Astrocyte (in vitro differentiated cells and primary cell): ENCODE measurements at regions not wholly inside any gene's neighbourhood (a gene's known extent, or its start where the extent isn't known, plus 50 kb on each side); places are given as distances from the start of the nearest gene placed in this dataset.

Source experiments
- DNase-seq: peaks from one replicate; pipeline ENCODE4 v3.0.0-alpha.2; 2010; ENCODE audit warnings: low read depth
- FAIRE-seq: peaks from 2 replicates; lab custom pipeline; 2011; peaks lifted over from hg19 to GRCh38; lab: Jason Lieb, UNC
- H2AFZ ChIP-seq: 2 replicates; pipeline ENCODE4 v1.6.0; 2012; ENCODE audit warnings: low read depth, low read length, inconsistent platforms
- H3K27ac ChIP-seq: 2 replicates; pipeline ENCODE4 v1.5.1; 2011; ENCODE audit warnings: low read depth, low read length, inconsistent platforms
- H3K27me3 ChIP-seq: 2 replicates; pipeline ENCODE4 v1.6.0; 2011; ENCODE audit warnings: low read length, inconsistent platforms; ENCODE audit not compliant: insufficient read depth
- H3K36me3 ChIP-seq: 2 replicates; pipeline ENCODE4 v1.5.1; 2011; ENCODE audit warnings: low read length, inconsistent platforms; ENCODE audit not compliant: insufficient read depth
- H3K4me1 ChIP-seq: 2 replicates; pipeline ENCODE4 v1.5.1; 2011; ENCODE audit warnings: low read length, inconsistent platforms; ENCODE audit not compliant: insufficient read depth
- H3K4me2 ChIP-seq: 2 replicates; pipeline ENCODE4 v1.6.0; 2012; ENCODE audit warnings: low read length, inconsistent platforms
- H3K4me3 ChIP-seq: 2 replicates; pipeline ENCODE4 v1.5.1; 2011; ENCODE audit warnings: low read depth, mild to moderate bottlenecking, low read length, inconsistent platforms; ENCODE audit not compliant: insufficient read depth
- H3K79me2 ChIP-seq: 2 replicates; pipeline ENCODE4 v1.6.0; 2012; ENCODE audit warnings: mild to moderate bottlenecking, low read length, inconsistent platforms; ENCODE audit not compliant: insufficient read depth
- H3K9ac ChIP-seq: 2 replicates; pipeline ENCODE4 v1.6.0; 2012; ENCODE audit warnings: mild to moderate bottlenecking, low read length, inconsistent platforms
- H3K9me3 ChIP-seq: 2 replicates; pipeline ENCODE4 v1.5.1; 2012; ENCODE audit warnings: low read depth, mild to moderate bottlenecking, low read length, inconsistent platforms; ENCODE audit not compliant: insufficient read depth
- H4K20me1 ChIP-seq: 2 replicates; pipeline ENCODE4 v1.6.0; 2012; ENCODE audit warnings: low read length, inconsistent platforms; ENCODE audit not compliant: insufficient read depth
- H3K27ac Mint-ChIP-seq: one replicate; pipeline ENCODE4 v1.8.0; 2021; ENCODE audit warnings: mild to moderate bottlenecking, mixed read lengths; ENCODE audit not compliant: unreplicated experiment
- H3K27me3 Mint-ChIP-seq: one replicate; pipeline ENCODE4 v1.8.0; 2021; ENCODE audit warnings: low read depth, mixed read lengths; ENCODE audit not compliant: unreplicated experiment
- H3K36me3 Mint-ChIP-seq: one replicate; pipeline ENCODE4 v1.8.0; 2021; ENCODE audit warnings: low read depth, mixed read lengths; ENCODE audit not compliant: unreplicated experiment
- H3K4me1 Mint-ChIP-seq: one replicate; pipeline ENCODE4 v1.8.0; 2021; ENCODE audit warnings: low read depth, mixed read lengths; ENCODE audit not compliant: unreplicated experiment
- H3K4me3 Mint-ChIP-seq: one replicate; pipeline ENCODE4 v1.8.0; 2021; ENCODE audit warnings: mild to moderate bottlenecking, moderate library complexity, mixed read lengths; ENCODE audit not compliant: unreplicated experiment
- H3K9me3 Mint-ChIP-seq: one replicate; pipeline ENCODE4 v1.8.0; 2021; ENCODE audit warnings: mild to moderate bottlenecking, mixed read lengths; ENCODE audit not compliant: unreplicated experiment
- EZH2 ChIP-seq: IDR thresholded peaks from 2 replicates; pipeline ENCODE4 v1.6.1; 2012; ENCODE audit warnings: mild to moderate bottlenecking, low read length, inconsistent platforms; ENCODE audit not compliant: insufficient read depth
- TF ChIP-seq, protein P1 (sequence below): IDR thresholded peaks from 2 replicates; pipeline ENCODE4 v1.5.1; 2011; ENCODE audit warnings: low read depth, mild to moderate bottlenecking, inconsistent platforms, low read length, moderate library complexity; ENCODE audit not compliant: insufficient read depth

GRCh38 chrX:95055991-95056390 is 1382.0 kb downstream of the FAM133A start:
- Mint-ChIP-seq H3K4me3 (no peak overlapping the region), H3K27me3 (no peaks in the 10 kb centered on the region), H3K4me1 (peaks cover 21% of the 10 kb centered on the region), H3K9me3 (no peaks in the 10 kb centered on the region), H3K27ac (no peak overlapping the region), H3K36me3 (no peaks in the 10 kb centered on the region)
- Histone ChIP-seq H3K4me2 (no peak overlapping the region), H3K9me3 (no peaks in the 10 kb centered on the region), H2AFZ (no peak overlapping the region), H3K4me1 (peaks cover 20% of the 10 kb centered on the region), H3K9ac (no peak overlapping the region), H3K27me3 (no peaks in the 10 kb centered on the region), H3K27ac (no peak overlapping the region), H4K20me1 (no peaks in the 10 kb centered on the region), H3K36me3 (no peaks in the 10 kb centered on the region), H3K4me3 (no peak overlapping the region), H3K79me2 (no peaks in the 10 kb centered on the region)
- TF ChIP-seq, protein P1, sequence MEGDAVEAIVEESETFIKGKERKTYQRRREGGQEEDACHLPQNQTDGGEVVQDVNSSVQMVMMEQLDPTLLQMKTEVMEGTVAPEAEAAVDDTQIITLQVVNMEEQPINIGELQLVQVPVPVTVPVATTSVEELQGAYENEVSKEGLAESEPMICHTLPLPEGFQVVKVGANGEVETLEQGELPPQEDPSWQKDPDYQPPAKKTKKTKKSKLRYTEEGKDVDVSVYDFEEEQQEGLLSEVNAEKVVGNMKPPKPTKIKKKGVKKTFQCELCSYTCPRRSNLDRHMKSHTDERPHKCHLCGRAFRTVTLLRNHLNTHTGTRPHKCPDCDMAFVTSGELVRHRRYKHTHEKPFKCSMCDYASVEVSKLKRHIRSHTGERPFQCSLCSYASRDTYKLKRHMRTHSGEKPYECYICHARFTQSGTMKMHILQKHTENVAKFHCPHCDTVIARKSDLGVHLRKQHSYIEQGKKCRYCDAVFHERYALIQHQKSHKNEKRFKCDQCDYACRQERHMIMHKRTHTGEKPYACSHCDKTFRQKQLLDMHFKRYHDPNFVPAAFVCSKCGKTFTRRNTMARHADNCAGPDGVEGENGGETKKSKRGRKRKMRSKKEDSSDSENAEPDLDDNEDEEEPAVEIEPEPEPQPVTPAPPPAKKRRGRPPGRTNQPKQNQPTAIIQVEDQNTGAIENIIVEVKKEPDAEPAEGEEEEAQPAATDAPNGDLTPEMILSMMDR = no peak
- TF ChIP-seq EZH2 = no peak
- DNase-seq = peak; percentile 38
- no peak for FAIRE-seq

- H3K4me1 ChIP-seq = peaks cover 20% of the 10 kb centered on the region
- no peaks in the 10 kb centered on the region for H3K9me3 ChIP-seq
- TF ChIP-seq, protein P1 = peak; percentile 37
- no peak for TF ChIP-seq EZH2
- Mint-ChIP-seq H3K9me3 (no peaks in the 10 kb centered on the region), H3K27me3 (no peaks in the 10 kb centered on the region), H3K4me1 (peaks cover 21% of the 10 kb centered on the region), H3K4me3 (no peak overlapping the region), H3K27ac (no peak overlapping the region), H3K36me3 (no peaks in the 10 kb centered on the region)
- H3K27me3 ChIP-seq = no peaks in the 10 kb centered on the region
- H3K4me3 ChIP-seq = no peak overlapping the region
- FAIRE-seq (no peak), DNase-seq (peak; percentile 31)
- H4K20me1 ChIP-seq = no peaks in the 10 kb centered on the region
- H3K4me2 ChIP-seq = peak overlapping the region; percentile 54
- peak overlapping the region; percentile 37 for H3K27ac ChIP-seq
- no peaks in the 10 kb centered on the region for H3K79me2 ChIP-seq
- H2AFZ ChIP-seq = no peak overlapping the region
- peak overlapping the region; percentile 18 for H3K9ac ChIP-seq
- no peaks in the 10 kb centered on the region for H3K36me3 ChIP-seq
These were observed 1382.9 kb downstream of the FAM133A start for GRCh38 chrX:95056901-95057300.

DNA sequence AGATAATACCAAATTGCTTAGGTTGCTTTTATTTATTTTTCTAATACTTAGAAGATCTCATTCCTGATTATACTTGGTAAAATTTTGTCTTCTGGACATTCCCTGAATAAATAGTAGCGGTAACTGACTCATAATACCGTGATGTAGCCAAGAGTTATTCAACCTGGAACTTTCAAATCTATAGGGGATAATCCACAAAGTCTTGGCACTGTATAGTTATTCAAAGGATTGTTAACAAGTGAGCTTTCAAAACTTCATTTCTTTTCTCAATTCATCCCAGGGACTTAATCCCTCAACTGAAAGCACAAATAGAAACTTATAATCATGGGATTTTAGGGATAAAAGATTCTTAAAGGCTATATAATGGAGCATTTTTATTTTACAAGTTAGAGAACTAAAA is 1383.3 kb downstream of the FAM133A start:
- H3K9me3 Mint-ChIP-seq = no peaks in the 10 kb centered on the region
- DNase-seq (peak; percentile 49), FAIRE-seq (no peak)
- Histone ChIP-seq H4K20me1 (no peaks in the 10 kb centered on the region), H3K27me3 (no peaks in the 10 kb centered on the region), H3K36me3 (no peaks in the 10 kb centered on the region), H3K4me2 (peak overlapping the region; percentile 54), H3K4me3 (no peak overlapping the region), H3K4me1 (peaks cover 20% of the 10 kb centered on the region), H3K9me3 (no peaks in the 10 kb centered on the region), H2AFZ (no peak overlapping the region), H3K9ac (no peak overlapping the region), H3K79me2 (no peaks in the 10 kb centered on the region), H3K27ac (peak overlapping the region; percentile 37)
- TF ChIP-seq, protein P1 = no peak
- no peaks in the 10 kb centered on the region for H3K27me3 Mint-ChIP-seq
- H3K36me3 Mint-ChIP-seq = no peaks in the 10 kb centered on the region
- no peak overlapping the region for H3K27ac Mint-ChIP-seq
- peaks cover 21% of the 10 kb centered on the region for H3K4me1 Mint-ChIP-seq
- no peak overlapping the region for H3K4me3 Mint-ChIP-seq
